B cell (primary cell): ENCODE measurements at regions not wholly inside any gene's neighbourhood (a gene's known extent, or its start where the extent isn't known, plus 50 kb on each side); places are given as distances from the start of the nearest gene placed in this dataset.

Experiments used
- ATAC-seq: fragments of 200-7000 bp; cut with Tn5 transposase; one replicate; pipeline ENCODE4 v1.10.0; 2021; ENCODE audit warnings: low read depth, mild to moderate bottlenecking, moderate number of reproducible peaks, moderate library complexity
- CTCF ChIA-PET: fragments of 350-600 bp; sonication (Branson Sonifier 250); formaldehyde crosslinking; loops from one replicate; lab custom pipeline; 2021; ENCODE audit warnings: antibody characterized with exemption, inconsistent platforms; lab: Charles Lee
- POLR2A ChIA-PET: fragments of 350-600 bp; sonication (Branson Sonifier 250); formaldehyde crosslinking; loops from one replicate; lab custom pipeline; 2021; ENCODE audit warnings: antibody characterized with exemption; lab: Charles Lee
- DNase-seq: peaks from one replicate; pipeline ENCODE4 v3.0.0; 2013
- H2AFZ ChIP-seq: 2 replicates; pipeline ENCODE4 v1.6.1; 2012; ENCODE audit warnings: mild to moderate bottlenecking, low read depth, low read length; ENCODE audit not compliant: insufficient read depth, poor library complexity, severe bottlenecking
- H3K27ac ChIP-seq, 2 donors: 1 replicate in 1 of 2; 2 replicates in 1 of 2; pipeline ENCODE4 v1.5.1; 2012 to 2013; ENCODE audit warnings: low read length in 2 of 2, mild to moderate bottlenecking in 2 of 2, moderate library complexity in 1 of 2
- H3K27me3 ChIP-seq, 4 experiments: fragments of 200-600 bp in 1 of 4; sonication (generic) in 1 of 4; replicated peaks in 1 of 4; 1 replicate in 2 of 4; 2 replicates in 2 of 4; pipeline versions ENCODE4 v1.6.1 to v1.7.0; 2013 to 2016; ENCODE audit warnings: low read length in 3 of 4, mild to moderate bottlenecking in 2 of 4, mixed read lengths in 1 of 4, moderate library complexity in 1 of 4; ENCODE audit not compliant: insufficient read depth in 4 of 4, control insufficient read depth in 3 of 4; ENCODE audit errors: control extremely low read depth in 1 of 4
- H3K36me3 ChIP-seq, 2 experiments: replicated peaks in 1 of 2; 1 replicate in 1 of 2; 2 replicates in 1 of 2; pipeline versions ENCODE4 v1.6.1 to v1.7.1; 2013; ENCODE audit warnings: low read length in 1 of 2; ENCODE audit not compliant: insufficient read depth in 2 of 2, control insufficient read depth in 1 of 2; ENCODE audit errors: control extremely low read depth in 1 of 2, extremely low read depth in 1 of 2
- H3K4me1 ChIP-seq, 2 donors: fragments of 200-600 bp in 1 of 2; sonication (generic) in 1 of 2; 1 replicate in 1 of 2; 2 replicates in 1 of 2; pipeline versions ENCODE4 v1.5.1 to v1.6.1; 2013 to 2017; ENCODE audit warnings: low read length in 2 of 2; ENCODE audit not compliant: control insufficient read depth in 2 of 2, insufficient read depth in 2 of 2
- H3K4me2 ChIP-seq: replicated peaks from 2 replicates; pipeline ENCODE3; 2012; ENCODE audit warnings: mild to moderate bottlenecking, low read depth, low read length; ENCODE audit not compliant: poor library complexity, severe bottlenecking
- H3K4me3 ChIP-seq, 5 experiments: fragments of 200-600 bp in 1 of 5; sonication (generic) in 1 of 5; 1 replicate in 3 of 5; 2 replicates in 2 of 5; pipeline versions ENCODE4 v1.5.1 to v1.7.0; 2011 to 2016; ENCODE audit warnings: low read length in 4 of 5, mild to moderate bottlenecking in 4 of 5, low read depth in 2 of 5, control low read depth in 1 of 5, moderate library complexity in 1 of 5; ENCODE audit not compliant: insufficient read depth in 1 of 5; ENCODE audit errors: control extremely low read depth in 1 of 5, extremely low read depth in 1 of 5
- H3K79me2 ChIP-seq: fragments of 200-600 bp; sonication (generic); one replicate; pipeline ENCODE4 v1.6.0; 2016; ENCODE audit warnings: low read length; ENCODE audit not compliant: control insufficient read depth, insufficient read depth
- H3K9ac ChIP-seq: fragments of 200-600 bp; sonication (generic); 2 replicates; pipeline ENCODE4 v1.6.1; 2017; ENCODE audit warnings: mild to moderate bottlenecking, low read length, moderate library complexity
- H3K9me3 ChIP-seq, 3 donors: one replicate each; pipeline versions ENCODE4 v1.6.1 to v1.7.1; 2013; ENCODE audit warnings: low read length in 2 of 3; ENCODE audit not compliant: control insufficient read depth in 2 of 3, insufficient read depth in 1 of 3; ENCODE audit errors: control extremely low read depth in 1 of 3
- H4K20me1 ChIP-seq: 2 replicates; pipeline ENCODE4 v1.6.0; 2012; ENCODE audit warnings: mild to moderate bottlenecking, low read length; ENCODE audit not compliant: insufficient read depth, control insufficient read depth, poor library complexity, severe bottlenecking
- H3K27ac Mint-ChIP-seq: one replicate; pipeline ENCODE4 v1.8.0; 2021; ENCODE audit warnings: mixed read lengths
- H3K27me3 Mint-ChIP-seq: one replicate; pipeline ENCODE4 v1.8.0; 2021; ENCODE audit warnings: mixed read lengths
- H3K4me1 Mint-ChIP-seq: one replicate; pipeline ENCODE4 v1.8.0; 2021; ENCODE audit warnings: mixed read lengths
- H3K4me3 Mint-ChIP-seq: one replicate; pipeline ENCODE4 v1.8.0; 2021; ENCODE audit warnings: mixed read lengths
- H3K9me3 Mint-ChIP-seq: one replicate; pipeline ENCODE4 v1.8.0; 2022; ENCODE audit warnings: mixed read lengths; ENCODE audit not compliant: insufficient read depth
- EZH2 ChIP-seq: IDR thresholded peaks from 2 replicates; pipeline ENCODE4 v1.6.1; 2012; ENCODE audit warnings: borderline replicate concordance, low read depth, mild to moderate bottlenecking, moderate library complexity, low read length; ENCODE audit not compliant: insufficient read depth, poor library complexity, severe bottlenecking
- WGBS: methylation state at CpG from one replicate; pipeline ENCODE4 v1.1.5; 2013; ENCODE audit warnings: missing lambda C conversion rate; ENCODE audit not compliant: insufficient coverage; 5-methylcytosine and 5-hydroxymethylcytosine counted together
- intact Hi-C: fragments of 100-400 bp; cut with micrococcal nuclease; formaldehyde crosslinking; loops from one replicate; pipeline ENCODE4 v1.10.0; 2022
- TF ChIP-seq, protein P1 (sequence below): fragments of 200-600 bp; IDR thresholded peaks from one replicate; pipeline ENCODE4 v1.8.0; 2022; ENCODE audit warnings: antibody characterized with exemption, mild to moderate bottlenecking

DNA sequence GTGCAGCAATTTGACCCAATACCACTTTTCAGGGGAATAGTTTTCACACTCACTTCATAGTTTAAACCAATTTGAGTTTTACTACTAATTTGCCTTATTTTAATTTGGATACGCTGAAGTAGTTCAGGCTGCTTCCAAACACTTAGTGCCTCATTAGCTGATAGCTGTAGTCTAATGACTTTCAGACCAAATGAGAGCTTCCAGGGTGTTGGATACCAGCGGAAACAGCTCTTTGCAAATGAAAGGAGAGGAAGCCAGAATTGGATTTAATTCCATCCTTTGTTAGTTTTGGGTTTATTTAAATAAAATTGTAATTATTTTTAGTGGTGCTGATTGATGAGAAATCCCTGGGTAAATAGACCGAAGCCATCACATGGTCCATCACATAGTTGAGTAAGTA, 158.3 kb upstream of the SEL1L start:
- POLR2A ChIA-PET = no interaction called here
- H4K20me1 ChIP-seq = no peaks in the 10 kb centered on the region
- H3K9me3 ChIP-seq = peaks cover 0 to 2% (median 0%) of the 10 kb centered on the region in 3 donors
- no peaks in the 10 kb centered on the region for H3K27me3 Mint-ChIP-seq
- WGBS = 93% methylated on average over 2 of the region's 3 CpGs
- DNase-seq (no peak), ATAC-seq (no peak)
- no peak overlapping the region for H2AFZ ChIP-seq
- H3K36me3 ChIP-seq = no peaks in the 10 kb centered on the region
- no peak overlapping the region for H3K27ac Mint-ChIP-seq
- H3K79me2 ChIP-seq = no peaks in the 10 kb centered on the region
- no peak for TF ChIP-seq EZH2
- TF ChIP-seq, protein P1, sequence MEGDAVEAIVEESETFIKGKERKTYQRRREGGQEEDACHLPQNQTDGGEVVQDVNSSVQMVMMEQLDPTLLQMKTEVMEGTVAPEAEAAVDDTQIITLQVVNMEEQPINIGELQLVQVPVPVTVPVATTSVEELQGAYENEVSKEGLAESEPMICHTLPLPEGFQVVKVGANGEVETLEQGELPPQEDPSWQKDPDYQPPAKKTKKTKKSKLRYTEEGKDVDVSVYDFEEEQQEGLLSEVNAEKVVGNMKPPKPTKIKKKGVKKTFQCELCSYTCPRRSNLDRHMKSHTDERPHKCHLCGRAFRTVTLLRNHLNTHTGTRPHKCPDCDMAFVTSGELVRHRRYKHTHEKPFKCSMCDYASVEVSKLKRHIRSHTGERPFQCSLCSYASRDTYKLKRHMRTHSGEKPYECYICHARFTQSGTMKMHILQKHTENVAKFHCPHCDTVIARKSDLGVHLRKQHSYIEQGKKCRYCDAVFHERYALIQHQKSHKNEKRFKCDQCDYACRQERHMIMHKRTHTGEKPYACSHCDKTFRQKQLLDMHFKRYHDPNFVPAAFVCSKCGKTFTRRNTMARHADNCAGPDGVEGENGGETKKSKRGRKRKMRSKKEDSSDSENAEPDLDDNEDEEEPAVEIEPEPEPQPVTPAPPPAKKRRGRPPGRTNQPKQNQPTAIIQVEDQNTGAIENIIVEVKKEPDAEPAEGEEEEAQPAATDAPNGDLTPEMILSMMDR = no peak
- no peaks in the 10 kb centered on the region for H3K9me3 Mint-ChIP-seq
- H3K4me2 ChIP-seq = no peak overlapping the region
- CTCF ChIA-PET = no interaction called here
- no peak overlapping the region for H3K4me3 ChIP-seq
- H3K9ac ChIP-seq = no peak overlapping the region
- no peaks in the 10 kb centered on the region for H3K27me3 ChIP-seq
- no peaks in the 10 kb centered on the region for H3K4me1 ChIP-seq
- H3K4me3 Mint-ChIP-seq = no peak overlapping the region
- H3K27ac ChIP-seq = no peak overlapping the region
- intact Hi-C loops = no loop called here
- no peaks in the 10 kb centered on the region for H3K4me1 Mint-ChIP-seq

DNA sequence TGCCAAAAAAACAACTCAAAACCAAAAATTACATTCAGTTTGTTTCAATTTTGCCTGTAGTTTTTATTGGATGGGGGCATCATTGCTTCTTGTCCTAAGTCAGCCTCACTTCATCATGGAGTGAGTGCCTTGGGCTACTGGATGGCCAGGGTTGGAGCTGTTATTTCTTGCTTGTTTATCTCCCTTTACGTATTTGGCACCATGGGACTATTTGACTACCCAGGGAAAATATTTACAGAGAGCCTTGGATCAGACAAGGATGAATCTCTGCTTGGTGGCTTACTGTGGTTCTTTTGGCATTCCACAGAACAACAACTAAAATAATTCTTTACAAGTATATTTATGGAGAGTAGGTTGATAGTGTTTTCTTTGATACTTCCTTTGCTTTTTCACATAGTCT, 160.8 kb upstream of the SEL1L start:
- no peaks in the 10 kb centered on the region for H3K9me3 Mint-ChIP-seq
- H4K20me1 ChIP-seq = no peaks in the 10 kb centered on the region
- ATAC-seq = no peak
- H3K4me1 ChIP-seq = no peaks in the 10 kb centered on the region
- no peaks in the 10 kb centered on the region for H3K27me3 ChIP-seq
- H3K27ac ChIP-seq = no peak overlapping the region
- intact Hi-C loops = no loop called here
- H2AFZ ChIP-seq = no peak overlapping the region
- H3K79me2 ChIP-seq = no peaks in the 10 kb centered on the region
- no peak overlapping the region for H3K27ac Mint-ChIP-seq
- ChIA-PET CTCF (no interaction called here), POLR2A (no interaction called here)
- no peak for TF ChIP-seq EZH2
- TF ChIP-seq, protein P1 = no peak
- no peak overlapping the region for H3K4me3 ChIP-seq
- H3K36me3 ChIP-seq = no peaks in the 10 kb centered on the region
- no peak overlapping the region for H3K9ac ChIP-seq
- no peaks in the 10 kb centered on the region for H3K27me3 Mint-ChIP-seq
- no peak for DNase-seq
- no CpG with 5 or more reads among the region's 1 CpG for WGBS
- H3K4me1 Mint-ChIP-seq = no peaks in the 10 kb centered on the region
- H3K4me3 Mint-ChIP-seq = no peak overlapping the region
- no peak overlapping the region for H3K4me2 ChIP-seq
- no peaks in the 10 kb centered on the region for H3K9me3 ChIP-seq
